HG03280 (cell line): ENCODE measurements at regions not wholly inside any gene's neighbourhood (a gene's known extent, or its start where the extent isn't known, plus 50 kb on each side); places are given as distances from the start of the nearest gene placed in this dataset.

Experiments used
- ATAC-seq: cut with Tn5 transposase; IDR thresholded peaks from one replicate; pipeline ENCODE4 v1.9.1; 2021; ENCODE audit warnings: mild to moderate bottlenecking, moderate library complexity; ENCODE audit not compliant: unreplicated experiment

DNA sequence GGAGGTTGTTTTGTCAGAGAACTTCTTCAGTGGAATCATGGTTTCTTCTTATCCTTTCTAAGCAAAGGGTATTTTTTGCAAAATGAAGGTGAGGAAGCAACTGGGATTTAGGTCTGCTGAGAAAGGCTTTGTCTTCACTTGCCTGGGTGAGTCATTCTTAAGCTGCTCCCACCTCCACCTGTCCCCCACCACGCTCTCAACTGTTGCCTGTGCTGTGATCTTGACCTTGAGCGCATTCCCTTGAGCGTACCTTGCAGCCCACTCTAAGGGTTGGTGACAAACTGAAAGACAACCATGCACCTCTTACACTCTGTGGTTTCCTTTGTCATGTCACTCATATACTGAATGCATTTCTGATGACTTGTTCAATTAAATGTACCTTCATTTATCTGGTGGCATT lies 641.1 kb downstream of the RNF144B start:
- no peak for ATAC-seq

GRCh38 chr6:19032591-19033295 lies 645.6 kb downstream of the RNF144B start:
- no peak for ATAC-seq

DNA sequence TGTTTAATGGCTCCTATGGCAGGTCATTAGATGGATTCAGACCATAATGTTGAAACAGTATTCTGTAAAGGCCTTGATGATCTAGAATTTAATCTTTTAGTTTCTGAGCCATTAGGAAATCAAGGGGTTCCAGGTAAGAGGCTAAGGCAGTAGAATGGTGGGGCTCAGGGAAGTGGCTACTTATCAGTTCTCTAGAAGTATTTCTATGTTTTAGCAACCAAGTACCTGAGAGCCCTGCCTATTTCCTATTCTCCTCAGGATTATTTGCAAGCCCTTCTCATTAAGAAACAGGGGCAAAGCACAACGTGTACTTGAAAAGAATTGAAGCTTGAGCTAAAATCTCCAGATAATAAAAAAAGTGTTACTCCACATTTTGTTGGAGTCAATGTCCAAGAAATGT lies 646.5 kb downstream of the RNF144B start:
- ATAC-seq, result no peak

- ATAC-seq, result no peak
Measured at GRCh38 chr6:19034986-19035385, 647.8 kb downstream of the RNF144B start.

DNA sequence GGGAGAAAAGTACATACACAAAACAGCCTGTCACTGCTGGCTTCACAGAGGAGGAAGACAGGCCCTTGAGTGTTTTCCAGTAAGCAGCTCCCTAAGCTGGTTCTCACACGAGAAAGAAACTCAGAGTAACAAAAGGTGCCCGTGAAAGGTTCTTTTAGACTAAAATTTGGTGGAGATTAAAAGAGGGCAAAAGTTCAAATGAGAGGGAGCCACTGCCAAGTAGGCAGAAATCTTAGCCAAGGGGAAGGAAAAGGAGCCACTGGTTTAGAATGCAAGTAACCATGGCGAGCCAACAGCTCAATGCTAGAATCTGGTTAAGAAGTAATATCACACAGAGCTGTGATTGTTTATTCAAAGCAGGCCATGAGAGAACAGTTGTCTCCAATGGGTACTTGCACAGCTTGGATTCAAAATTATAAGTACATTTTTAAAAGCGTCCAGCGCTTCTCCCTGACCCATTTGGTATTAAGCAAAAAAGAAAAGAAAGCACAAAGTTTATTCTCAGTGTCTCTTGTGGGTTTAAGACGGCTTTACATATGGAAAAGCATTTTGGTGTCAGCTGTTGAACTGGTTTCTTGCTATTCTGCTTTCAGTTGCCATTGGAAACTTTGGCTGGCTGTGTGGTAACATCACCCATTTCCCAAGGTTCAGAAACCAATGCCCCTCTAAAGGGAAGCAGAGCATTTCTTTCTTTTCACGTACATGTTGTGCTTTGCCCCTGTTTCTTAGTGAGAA lies 648.5 kb downstream of the RNF144B start:
- no peak for ATAC-seq

DNA sequence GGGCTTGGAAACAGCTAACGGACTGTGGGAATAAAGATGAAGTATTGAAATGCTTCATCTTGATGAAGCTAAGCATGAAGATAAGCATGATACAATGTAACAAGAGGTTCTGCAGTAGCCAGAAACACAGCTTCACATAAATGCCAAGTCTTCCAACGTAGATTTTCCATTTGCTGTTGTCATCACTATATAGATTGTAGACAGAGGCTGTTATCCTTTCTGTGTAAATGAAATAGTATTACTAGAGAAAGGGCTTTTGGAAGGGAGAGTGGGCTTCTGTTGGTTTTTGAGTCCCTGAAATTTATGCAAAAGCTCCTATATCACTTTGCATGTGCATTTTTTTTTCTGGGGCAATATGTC lies 649.0 kb downstream of the RNF144B start:
- ATAC-seq, result no peak

- no peak for ATAC-seq
Measured at GRCh38 chr6:19037607-19038006, 650.5 kb downstream of the RNF144B start.

- no peak for ATAC-seq
Measured at GRCh38 chr6:19039287-19039686, 652.1 kb downstream of the RNF144B start.

DNA sequence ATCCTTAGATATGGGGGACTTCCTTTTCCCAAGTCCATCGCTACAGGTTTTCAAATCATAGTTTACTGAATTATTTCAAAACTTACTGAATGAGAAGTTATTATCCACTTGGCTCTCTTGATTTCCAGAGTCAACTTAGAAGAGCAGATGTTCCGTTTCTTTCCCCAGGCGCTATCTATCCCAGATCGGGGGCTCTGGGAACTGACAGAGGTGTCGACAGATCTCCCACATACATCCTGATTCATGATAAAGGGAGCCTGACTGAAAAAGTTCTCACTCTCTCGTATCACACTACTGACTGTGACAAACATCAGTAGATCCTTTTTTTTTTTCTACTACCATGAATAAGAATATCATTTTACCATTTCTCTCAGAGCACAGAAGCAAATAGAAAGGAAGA lies 654.8 kb downstream of the RNF144B start:
- no peak for ATAC-seq

- no peak for ATAC-seq
Measured at GRCh38 chr6:19042420-19042819, 655.3 kb downstream of the RNF144B start.

- no peak for ATAC-seq
Measured at GRCh38 chr6:19050765-19051164, 663.6 kb downstream of the RNF144B start.

GRCh38 chr6:19052219-19052618 lies 665.1 kb downstream of the RNF144B start:
- ATAC-seq, result no peak

DNA sequence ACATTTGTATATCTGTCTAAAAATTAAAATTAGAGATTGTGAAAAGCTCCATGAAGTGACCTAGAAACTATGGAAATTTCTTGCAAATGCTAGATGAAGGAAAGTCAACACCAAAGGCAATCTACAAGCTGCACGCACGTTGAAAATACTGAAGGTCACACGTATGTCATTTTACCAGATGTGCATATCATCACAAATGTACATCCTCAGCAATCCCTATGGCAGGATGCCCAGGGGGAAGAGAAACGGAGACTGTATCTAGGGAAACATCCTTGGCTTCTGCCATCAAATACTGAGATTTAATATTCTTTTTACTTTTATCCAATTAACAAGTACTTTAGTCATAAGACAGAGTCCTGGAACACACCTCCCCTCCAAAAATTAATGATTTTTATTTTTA lies 672.0 kb downstream of the RNF144B start:
- ATAC-seq, result no peak

DNA sequence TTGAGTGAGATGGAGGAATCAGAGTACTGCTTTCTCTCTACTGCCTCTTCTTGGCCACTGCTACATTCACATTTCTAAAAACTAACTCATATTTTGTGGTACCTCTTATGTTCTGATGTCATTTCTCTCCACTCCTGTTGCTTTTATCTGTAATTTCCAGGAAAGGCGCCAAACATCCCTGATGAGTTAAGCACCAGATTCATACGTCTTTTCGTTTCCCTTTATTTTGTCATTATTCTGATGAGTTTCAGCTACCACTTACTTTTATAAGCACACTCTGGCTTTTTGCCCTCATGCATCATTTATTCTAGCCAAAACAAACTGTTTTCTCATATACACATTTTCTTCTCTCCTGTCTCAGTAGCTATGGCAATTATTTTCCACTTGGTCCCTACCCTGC lies 680.0 kb downstream of the RNF144B start:
- ATAC-seq, result no peak

DNA sequence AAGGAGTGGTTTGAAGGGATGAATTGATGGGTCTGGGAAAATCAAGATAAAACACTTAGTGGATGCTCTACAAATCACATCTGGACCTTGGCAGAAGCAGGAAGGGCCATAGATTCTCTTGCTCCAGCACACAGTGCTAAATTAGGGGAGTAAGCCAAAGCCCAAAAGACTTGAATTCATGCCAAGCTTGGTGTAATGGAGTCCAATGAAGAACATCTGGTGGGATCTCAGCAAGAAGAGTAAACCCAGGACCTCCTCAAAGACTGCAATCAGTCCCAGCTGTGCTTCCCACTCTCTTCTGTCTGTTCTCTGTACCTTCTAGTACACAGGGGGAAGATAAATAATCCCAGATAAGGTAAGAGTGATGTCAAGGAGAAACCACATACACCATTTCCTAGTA lies 683.4 kb downstream of the RNF144B start:
- ATAC-seq, result no peak

DNA sequence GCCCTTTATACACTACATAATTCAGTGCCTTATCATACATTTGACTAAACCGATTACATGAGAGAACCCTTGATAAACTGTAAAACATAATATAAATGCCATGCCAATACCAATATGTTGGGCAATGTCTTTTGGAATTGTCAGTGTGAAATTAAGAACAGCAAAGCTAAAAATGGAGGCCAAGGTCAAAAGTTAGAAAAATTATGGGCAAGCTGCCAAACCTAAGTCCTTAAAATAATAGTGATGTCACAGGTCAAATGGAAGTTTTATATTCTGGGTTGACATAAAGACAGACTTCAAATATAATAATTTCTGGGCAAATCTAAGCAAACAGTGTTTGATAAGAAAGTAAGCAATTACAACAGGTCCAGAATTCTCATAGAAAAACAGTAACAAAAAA lies 696.7 kb downstream of the RNF144B start:
- ATAC-seq, result no peak

DNA sequence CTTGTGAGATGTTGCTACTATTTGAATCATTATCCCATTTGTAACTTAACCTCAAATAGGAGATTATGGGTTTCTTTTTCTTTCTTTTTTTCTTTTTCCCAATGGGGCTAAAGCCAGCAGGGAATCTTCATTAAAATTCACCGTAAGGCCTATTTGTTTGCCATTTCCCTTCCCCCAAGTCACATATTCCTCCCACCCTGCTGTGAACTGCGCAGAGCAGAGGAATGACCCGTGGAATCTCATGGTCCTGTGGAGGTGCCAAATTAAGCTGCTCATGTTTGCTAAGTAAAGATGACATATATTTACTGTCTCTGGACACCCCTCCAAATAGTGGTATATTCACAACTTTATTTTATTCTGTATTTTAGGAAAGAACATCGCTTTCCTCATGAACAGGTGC lies 699.3 kb downstream of the RNF144B start:
- no peak for ATAC-seq

DNA sequence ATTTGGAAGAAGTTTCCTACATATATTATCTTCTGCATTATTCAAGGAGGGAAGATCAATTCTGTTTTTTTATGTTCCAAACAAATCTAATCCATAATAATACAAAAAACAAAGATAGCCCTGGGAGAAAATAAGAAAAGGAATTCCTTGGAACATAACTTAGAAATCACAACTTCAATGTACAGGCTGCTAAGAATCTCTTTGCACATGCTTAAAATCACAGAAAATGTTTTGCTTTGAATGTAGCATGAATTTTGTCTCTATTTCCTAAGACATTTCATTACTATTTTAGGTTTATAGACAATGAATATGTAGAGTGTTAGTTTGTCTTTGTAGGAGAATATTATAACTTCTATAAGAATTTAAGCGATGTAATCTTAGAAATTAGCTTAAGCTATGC lies 700.1 kb downstream of the RNF144B start:
- no peak for ATAC-seq

DNA sequence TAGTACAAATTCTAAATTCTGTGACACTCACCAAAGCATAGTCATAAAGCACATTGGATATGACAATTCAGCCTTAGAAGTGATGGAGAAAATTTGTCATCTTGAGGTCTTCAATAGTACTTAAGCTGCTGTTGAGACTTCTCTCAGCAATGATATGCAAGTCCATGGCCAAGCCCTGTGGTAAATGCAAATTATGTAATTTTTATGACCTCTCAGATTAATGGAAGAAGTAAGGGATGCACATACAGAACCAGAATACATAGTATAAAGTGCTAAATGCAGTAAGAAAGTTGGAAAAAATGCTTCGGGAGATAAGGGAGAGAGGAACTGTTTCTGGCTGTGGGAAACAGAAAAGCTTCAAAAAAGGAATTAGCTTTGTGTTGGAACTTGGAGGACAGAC lies 700.7 kb downstream of the RNF144B start:
- ATAC-seq, result no peak

- ATAC-seq, result no peak
Measured at GRCh38 chr6:19100752-19101151, 713.6 kb downstream of the RNF144B start.

- ATAC-seq, result no peak
Measured at GRCh38 chr6:19102936-19103335, 715.8 kb downstream of the RNF144B start.

- no peak for ATAC-seq
Measured at GRCh38 chr6:19107468-19107867, 720.3 kb downstream of the RNF144B start.

DNA sequence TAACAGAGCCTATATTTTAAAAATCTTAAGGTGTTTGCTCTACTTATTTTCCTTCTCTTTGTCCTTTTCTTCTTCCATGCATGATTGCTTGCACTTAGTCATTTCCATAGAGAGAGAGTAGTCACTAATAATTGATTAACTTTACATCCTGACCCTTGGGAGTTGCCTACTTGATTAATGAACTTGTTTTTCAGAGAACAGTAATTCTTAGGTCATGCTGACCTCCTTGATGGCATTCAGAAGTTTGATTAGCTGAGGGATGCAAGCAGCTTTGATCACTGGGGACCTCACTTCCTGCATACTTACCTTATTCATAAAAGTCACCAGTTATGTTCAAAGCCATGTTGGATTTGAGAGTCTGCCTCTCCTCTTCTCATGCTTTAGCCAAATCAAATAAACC lies 715.6 kb upstream of the ID4 start:
- no peak for ATAC-seq
